SK-N-MC (cell line): ENCODE measurements at regions not wholly inside any gene's neighbourhood (a gene's known extent, or its start where the extent isn't known, plus 50 kb on each side); places are given as distances from the start of the nearest gene placed in this dataset.

ENCODE experiments used
- DNase-seq: peaks from one replicate; pipeline ENCODE4 v3.0.0-alpha.2; 2011; ENCODE audit warnings: low read depth, low spot score
- H3K27ac ChIP-seq: fragments of 200-600 bp; sonication (generic); 2 replicates; pipeline ENCODE4 v1.5.1; 2016; ENCODE audit warnings: mixed run types
- H3K36me3 ChIP-seq: fragments of 200-600 bp; sonication (generic); 2 replicates; pipeline ENCODE4 v1.6.1; 2017; ENCODE audit warnings: antibody characterized with exemption, low read length, mixed read lengths; ENCODE audit not compliant: insufficient read depth
- H3K4me3 ChIP-seq: fragments of 200-600 bp; sonication (generic); 2 replicates; pipeline ENCODE4 v1.5.1; 2016
- H3K9ac ChIP-seq: fragments of 200-600 bp; sonication (generic); 2 replicates; pipeline ENCODE4 v1.8.0; 2017; ENCODE audit warnings: mixed run types, mixed read lengths; ENCODE audit not compliant: insufficient read length
- H3K9me3 ChIP-seq: fragments of 200-600 bp; sonication (generic); 2 replicates; pipeline ENCODE4 v1.6.1; 2017; ENCODE audit warnings: low read depth, mild to moderate bottlenecking, antibody characterized with exemption, low read length, moderate library complexity, mixed read lengths
- EZH2 ChIP-seq: fragments of 200-600 bp; sonication (generic); IDR thresholded peaks from one replicate; pipeline ENCODE4 v1.6.1; 2017; ENCODE audit warnings: antibody characterized with exemption
- FOXP2 ChIP-seq: optimal IDR thresholded peaks from 2 replicates; pipeline ENCODE3; 2011; ENCODE audit warnings: mild to moderate bottlenecking, moderate library complexity; ENCODE audit not compliant: insufficient read depth; ENCODE audit errors: extremely low read length, control extremely low read depth
- POLR2AphosphoS5 ChIP-seq: IDR thresholded peaks from 2 replicates; pipeline ENCODE4 v1.6.1; 2012; ENCODE audit warnings: mild to moderate bottlenecking, low read depth, low read length, borderline replicate concordance

GRCh38 chr13:99075268-99076191 is 97.7 kb upstream of the DOCK9 start:
- Histone ChIP-seq H3K36me3 (no peaks in the 10 kb centered on the region), H3K9me3 (no peaks in the 10 kb centered on the region), H3K4me3 (no peak overlapping the region), H3K9ac (no peak overlapping the region), H3K27ac (no peak overlapping the region)
- no peak for DNase-seq
- TF ChIP-seq FOXP2 (no peak), EZH2 (no peak), POLR2AphosphoS5 (no peak)

GRCh38 chr13:99078017-99078771 is 100.3 kb upstream of the DOCK9 start:
- no peaks in the 10 kb centered on the region for H3K36me3 ChIP-seq
- H3K27ac ChIP-seq: no peak overlapping the region
- H3K9ac ChIP-seq: no peak overlapping the region
- no peak overlapping the region for H3K4me3 ChIP-seq
- no peak for DNase-seq
- TF ChIP-seq FOXP2: no peak
- TF ChIP-seq POLR2AphosphoS5: no peak
- TF ChIP-seq EZH2: no peak
- H3K9me3 ChIP-seq: no peaks in the 10 kb centered on the region

DNA sequence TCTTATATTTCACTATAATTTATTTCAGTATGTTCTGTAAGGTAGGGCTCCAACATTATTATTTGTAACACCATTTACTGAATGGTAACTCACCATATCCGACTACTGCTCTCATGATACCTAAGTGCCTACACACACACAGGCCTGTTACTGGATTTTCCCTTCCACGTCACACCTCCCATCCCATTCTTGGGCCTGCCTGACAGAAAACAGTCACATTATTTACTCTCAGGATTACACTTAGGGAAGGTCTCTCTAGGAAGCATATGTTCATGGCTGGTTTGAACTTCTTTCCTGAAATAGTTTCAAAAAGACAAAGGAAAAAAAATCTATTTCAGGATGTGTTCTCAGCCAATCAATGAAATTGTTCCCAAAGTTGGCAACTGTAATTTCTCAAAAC is 102.3 kb upstream of the DOCK9 start:
- H3K9me3 ChIP-seq: no peaks in the 10 kb centered on the region
- no peak overlapping the region for H3K9ac ChIP-seq
- TF ChIP-seq POLR2AphosphoS5: no peak
- no peak for TF ChIP-seq FOXP2
- no peak for TF ChIP-seq EZH2
- DNase-seq: no peak
- H3K4me3 ChIP-seq: no peak overlapping the region
- H3K27ac ChIP-seq: no peak overlapping the region
- H3K36me3 ChIP-seq: no peaks in the 10 kb centered on the region

DNA sequence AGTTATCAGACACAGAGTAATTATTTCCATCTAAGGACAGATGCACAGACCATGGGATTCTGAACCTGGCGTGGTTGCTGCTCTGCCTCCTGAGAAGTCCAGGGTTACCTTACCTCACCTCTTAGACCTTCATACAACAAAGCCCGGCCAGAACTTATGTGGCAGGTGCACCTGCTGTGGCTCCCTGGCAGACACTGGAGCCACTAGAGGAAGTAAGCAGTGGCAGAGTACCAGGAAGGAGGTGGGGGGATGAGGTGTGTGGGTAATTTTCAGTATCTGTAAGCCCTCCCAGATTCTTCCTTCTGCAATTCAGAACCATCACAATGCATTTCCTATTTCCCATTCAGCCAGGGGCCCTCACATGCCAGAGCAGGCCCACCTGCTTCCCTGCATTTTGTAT is 106.1 kb upstream of the DOCK9 start:
- DNase-seq: no peak
- Histone ChIP-seq H3K27ac (no peak overlapping the region), H3K9me3 (no peaks in the 10 kb centered on the region), H3K9ac (no peak overlapping the region), H3K36me3 (no peaks in the 10 kb centered on the region), H3K4me3 (no peak overlapping the region)
- no peak for TF ChIP-seq FOXP2
- TF ChIP-seq EZH2: no peak
- TF ChIP-seq POLR2AphosphoS5: no peak

DNA sequence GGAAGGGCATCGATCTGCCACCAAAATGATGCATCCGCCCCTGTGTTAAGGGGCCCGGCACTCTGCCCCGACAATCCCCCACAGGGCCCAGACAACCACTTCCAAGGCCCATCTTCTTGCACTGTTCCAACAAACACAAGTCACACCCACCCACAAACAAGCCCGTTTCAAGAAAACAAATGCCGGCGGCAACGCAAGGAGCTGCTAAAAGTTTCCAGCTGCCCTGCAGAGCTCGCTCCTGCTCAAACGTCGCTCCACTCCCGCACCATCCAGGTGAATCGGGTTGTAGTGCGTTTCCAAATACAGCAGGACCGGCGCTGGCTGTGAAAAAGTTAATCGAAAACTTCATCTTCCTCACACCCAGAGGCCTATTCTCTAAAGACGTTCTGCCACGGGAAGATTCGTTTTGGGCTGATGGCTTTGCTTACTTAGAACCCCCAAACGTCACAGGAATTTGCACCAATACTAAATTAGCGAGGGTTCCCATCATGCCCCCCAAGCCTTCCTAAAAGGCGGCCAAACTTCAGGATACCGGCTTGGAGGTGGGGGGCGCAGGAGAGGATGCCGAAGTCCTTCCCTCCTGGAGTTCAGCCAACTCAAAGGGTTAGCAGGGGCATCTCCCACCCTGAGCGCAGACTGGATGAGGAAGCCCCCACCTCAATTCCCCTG is 107.4 kb upstream of the DOCK9 start:
- Histone ChIP-seq H3K36me3 (no peaks in the 10 kb centered on the region), H3K27ac (no peak overlapping the region), H3K9me3 (no peaks in the 10 kb centered on the region), H3K4me3 (no peak overlapping the region), H3K9ac (no peak overlapping the region)
- no peak for DNase-seq
- TF ChIP-seq POLR2AphosphoS5 (no peak), FOXP2 (no peak), EZH2 (no peak)

- Histone ChIP-seq H3K27ac (no peak overlapping the region), H3K9ac (no peak overlapping the region), H3K4me3 (peak overlapping the region; percentile 69), H3K9me3 (no peaks in the 10 kb centered on the region), H3K36me3 (no peaks in the 10 kb centered on the region)
- no peak for DNase-seq
- TF ChIP-seq POLR2AphosphoS5: no peak
- TF ChIP-seq EZH2: no peak
Observed at GRCh38 chr13:99085808-99086266, 108.0 kb upstream of the DOCK9 start.

- Histone ChIP-seq H3K4me3 (peak overlapping the region; percentile 93), H3K9me3 (no peaks in the 10 kb centered on the region), H3K36me3 (no peaks in the 10 kb centered on the region), H3K27ac (no peak overlapping the region), H3K9ac (no peak overlapping the region)
- DNase-seq: no peak
- no peak for TF ChIP-seq FOXP2
- no peak for TF ChIP-seq POLR2AphosphoS5
- TF ChIP-seq EZH2: no peak
Observed at GRCh38 chr13:99086267-99087097, 108.6 kb upstream of the DOCK9 start.
